Esophagus squamous epithelium (tissue), 4 donors: ENCODE measurements at regions not wholly inside any gene's neighbourhood (a gene's known extent, or its start where the extent isn't known, plus 50 kb on each side); places are given as distances from the start of the nearest gene placed in this dataset.
"Not testable (repeated sequence)": the region's sequence is repeated elsewhere in the genome, so short reads cannot be mapped to it uniquely, and the experiment has no call there.

ENCODE experiments used
- CTCF ChIP-seq, 6 experiments: fragments of 450-650 bp in 4 of 6; fragments of 200-600 bp in 2 of 6; sonication (generic) in 2 of 6; IDR thresholded peaks; one replicate each; pipeline ENCODE4 v1.5.1; 2016 to 2019; ENCODE audit warnings: antibody characterized with exemption in 6 of 6, mild to moderate bottlenecking in 4 of 6, moderate library complexity in 4 of 6
- POLR2A ChIP-seq, 4 donors: fragments of 450-650 bp; IDR thresholded peaks; one replicate each; pipeline ENCODE4 v1.6.1; 2017; ENCODE audit warnings: antibody characterized with exemption in 4 of 4, mild to moderate bottlenecking in 4 of 4, moderate library complexity in 3 of 4

DNA sequence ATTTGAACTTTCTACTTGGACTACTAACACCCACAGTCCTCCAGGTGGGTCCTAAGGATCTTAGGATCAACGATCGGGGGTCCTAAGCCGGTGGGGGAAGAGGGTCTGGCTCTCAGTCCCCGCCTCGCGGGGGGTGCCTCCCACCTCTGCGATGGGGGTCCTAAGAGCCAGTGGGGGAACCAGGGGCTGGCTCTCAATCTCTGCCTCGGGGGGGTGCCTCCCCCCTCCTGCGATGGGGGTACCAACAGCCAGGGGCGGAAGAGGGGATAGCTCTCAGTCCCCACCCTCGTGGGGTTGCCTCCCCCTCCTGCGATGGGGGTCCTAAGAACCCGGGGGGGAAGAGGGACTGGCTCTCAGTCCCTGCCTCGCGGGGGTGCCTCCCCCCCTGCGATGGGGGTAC lies 165.3 kb downstream of the ATP6V0E2 start:
- not testable (repeated sequence) for TF ChIP-seq CTCF, POLR2A (IDR thresholded peaks at IDR 0.05)
